NCI-H128 (cell line): ENCODE measurements at regions not wholly inside any gene's neighbourhood (a gene's known extent, or its start where the extent isn't known, plus 50 kb on each side); places are given as distances from the start of the nearest gene placed in this dataset.

ENCODE experiments used
- DNase-seq: peaks from one replicate; lab custom pipeline; 2025; ENCODE audit not compliant: unreplicated experiment; lab: John Stamatoyannopoulos, UW

GRCh38 chr1:47551971-47552528, 114.2 kb downstream of the FOXD2 start:
- DNase-seq, result no peak

GRCh38 chr1:47554082-47554481, 116.2 kb downstream of the FOXD2 start:
- DNase-seq, result no peak

GRCh38 chr1:47554901-47555300, 117.1 kb downstream of the FOXD2 start:
- DNase-seq, result no peak

- no peak for DNase-seq
Observed at GRCh38 chr1:47555306-47555705, 117.5 kb downstream of the FOXD2 start.

GRCh38 chr1:47555841-47556560, 118.2 kb downstream of the FOXD2 start:
- no peak for DNase-seq

GRCh38 chr1:47557066-47557465, 119.2 kb downstream of the FOXD2 start:
- DNase-seq, result no peak

GRCh38 chr1:47558601-47559593, 121.1 kb downstream of the FOXD2 start:
- DNase-seq, result no peak

GRCh38 chr1:47559944-47560695, 122.3 kb downstream of the FOXD2 start:
- no peak for DNase-seq

GRCh38 chr1:47561523-47562007, 123.7 kb downstream of the FOXD2 start:
- DNase-seq, result no peak

- no peak for DNase-seq
Observed at GRCh38 chr1:47562147-47562546, 124.3 kb downstream of the FOXD2 start.

- DNase-seq, result no peak
Observed at GRCh38 chr1:47562799-47563198, 125.0 kb downstream of the FOXD2 start.

- DNase-seq, result no peak
Observed at GRCh38 chr1:47563201-47563600, 125.4 kb downstream of the FOXD2 start.

- no peak for DNase-seq
Observed at GRCh38 chr1:47564570-47564969, 126.7 kb downstream of the FOXD2 start.

- no peak for DNase-seq
Observed at GRCh38 chr1:47565092-47565491, 127.2 kb downstream of the FOXD2 start.

- no peak for DNase-seq
Observed at GRCh38 chr1:47565676-47566075, 127.8 kb downstream of the FOXD2 start.

- no peak for DNase-seq
Observed at GRCh38 chr1:47568763-47569162, 130.9 kb downstream of the FOXD2 start.

- no peak for DNase-seq
Observed at GRCh38 chr1:47569261-47569660, 131.4 kb downstream of the FOXD2 start.

- no peak for DNase-seq
Observed at GRCh38 chr1:47569681-47570470, 132.0 kb downstream of the FOXD2 start.

GRCh38 chr1:47571161-47571560, 133.3 kb downstream of the FOXD2 start:
- no peak for DNase-seq

- no peak for DNase-seq
Observed at GRCh38 chr1:47571952-47572351, 134.1 kb downstream of the FOXD2 start.
